Fibroblast of skin of right quadriceps (primary cell): ENCODE measurements at regions not wholly inside any gene's neighbourhood (a gene's known extent, or its start where the extent isn't known, plus 50 kb on each side); places are given as distances from the start of the nearest gene placed in this dataset.

Experiments
- DNase-seq: peaks from one replicate; pipeline ENCODE4 v3.0.0-alpha.2; 2013

DNA sequence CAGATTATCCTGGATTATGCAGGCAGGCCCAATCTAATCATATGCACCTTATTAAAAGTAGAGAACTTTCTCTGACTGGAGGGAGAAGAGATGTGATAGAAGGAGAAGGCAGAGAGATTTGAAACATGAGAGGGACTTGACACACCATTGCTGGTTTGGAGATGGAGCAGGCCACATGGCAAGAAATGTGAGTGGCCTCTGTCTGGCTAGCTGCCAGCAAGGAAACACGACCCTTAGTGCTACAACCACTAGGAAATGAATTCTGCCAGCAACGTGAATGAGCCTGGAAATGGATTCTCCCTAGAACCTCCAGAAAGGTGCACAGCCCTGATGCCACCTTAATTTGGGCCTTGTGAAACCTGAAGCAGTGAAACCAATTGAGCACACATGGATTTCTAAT, 79.5 kb upstream of the MBNL3 start:
- DNase-seq, result no peak

DNA sequence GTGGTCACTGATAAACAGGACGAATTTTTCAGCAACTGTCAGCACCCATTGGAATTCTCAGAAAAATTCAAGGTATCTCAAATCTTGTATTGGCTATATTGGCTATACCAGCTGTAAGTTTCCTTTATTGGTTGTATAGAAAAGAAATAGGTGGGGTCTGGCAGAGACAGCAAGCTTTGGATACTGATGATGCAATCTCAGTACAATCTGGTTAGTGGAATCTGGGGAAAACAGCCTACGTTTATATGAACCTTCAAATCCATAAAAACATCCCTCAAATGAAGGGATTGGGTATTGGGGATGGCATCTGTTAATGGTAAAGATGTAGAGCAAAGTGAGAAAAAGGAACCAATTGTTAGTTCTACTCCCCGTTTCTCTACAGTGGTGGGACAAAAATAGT, 76.4 kb upstream of the MBNL3 start:
- peak; percentile 9 for DNase-seq

- DNase-seq, result peak; percentile 69
Observed at GRCh38 chrX:132563976-132564375, 75.1 kb upstream of the MBNL3 start.

DNA sequence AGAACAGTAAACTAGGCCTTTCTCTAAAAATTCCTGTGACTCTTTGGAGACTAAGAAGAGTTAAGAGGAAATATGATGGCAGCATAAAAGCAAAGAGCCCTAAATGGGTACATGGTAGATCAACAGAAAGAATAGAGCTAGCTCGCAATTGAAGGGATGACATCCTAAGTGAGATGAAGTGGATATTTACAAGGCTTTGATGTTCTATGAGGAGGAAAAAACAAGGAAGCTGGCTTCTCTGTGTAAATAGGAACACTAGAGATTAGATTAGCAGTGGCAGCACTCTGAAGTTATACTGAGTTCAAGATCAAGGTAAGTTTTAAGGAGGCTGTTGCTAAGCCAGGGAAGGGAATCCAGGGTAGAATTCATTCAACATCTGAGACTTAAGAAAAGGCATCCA, 73.1 kb upstream of the MBNL3 start:
- no peak for DNase-seq

DNA sequence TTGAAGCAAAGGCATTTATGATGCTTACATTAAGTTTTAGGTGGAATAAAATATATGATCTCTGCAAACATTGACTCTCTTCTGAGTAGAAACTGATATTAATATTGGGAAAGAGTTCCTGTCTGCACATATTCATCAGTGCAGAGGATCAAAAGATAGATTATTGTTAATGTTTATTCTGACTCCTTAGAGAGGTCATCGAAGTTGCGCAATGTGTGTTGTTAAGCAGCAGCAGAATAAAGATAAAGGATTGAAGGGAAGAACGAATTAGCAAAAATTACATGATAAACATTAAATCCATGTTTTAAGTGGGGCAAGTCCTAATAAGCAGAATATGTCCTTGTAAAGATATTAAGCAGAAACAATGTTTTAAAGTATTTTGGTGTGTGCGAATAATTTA, 72.6 kb upstream of the MBNL3 start:
- DNase-seq, result no peak

DNA sequence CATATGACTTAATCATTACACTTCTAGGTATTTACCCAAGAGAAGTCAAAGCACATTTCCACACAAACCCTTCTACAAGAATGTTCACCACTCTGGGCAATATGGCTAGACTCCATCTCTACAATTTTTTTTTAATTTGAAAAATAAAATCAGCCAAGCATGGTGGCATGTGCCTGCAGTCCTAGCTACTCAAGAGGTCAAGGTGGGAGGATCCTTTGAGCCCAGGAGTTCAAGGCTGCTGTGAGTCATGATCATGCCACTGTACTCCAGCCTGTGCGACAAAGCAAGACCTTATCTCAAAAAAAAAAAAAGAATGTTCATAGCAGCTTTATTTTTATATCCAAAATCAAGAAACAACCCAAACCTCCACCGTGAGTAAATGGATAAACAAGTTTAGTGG, 70.3 kb upstream of the MBNL3 start:
- no peak for DNase-seq

DNA sequence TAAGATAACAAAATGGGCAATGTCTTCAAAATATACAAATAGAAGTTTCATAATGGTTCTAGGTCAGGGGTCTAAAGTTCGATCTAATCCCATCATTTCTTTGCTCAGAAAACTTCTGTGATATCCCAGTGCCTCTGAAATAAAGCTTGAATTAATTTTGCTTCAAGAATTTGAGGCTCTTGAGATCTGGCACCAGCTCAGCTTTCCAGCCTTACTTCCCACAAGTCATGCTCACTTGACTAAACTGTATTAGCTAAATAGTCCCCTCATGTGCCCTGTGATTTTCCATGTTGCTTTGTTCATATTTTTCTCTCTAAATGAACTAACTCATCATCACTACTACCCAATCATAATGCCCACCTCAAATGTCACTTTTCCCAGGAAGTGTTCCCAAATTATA, 50.8 kb upstream of the MBNL3 start:
- no peak for DNase-seq
